ENCODE measurements at regions not wholly inside any gene's neighbourhood (a gene's known extent, or its start where the extent isn't known, plus 50 kb on each side); places are given as distances from the start of the nearest gene placed in this dataset.

- no peak overlapping the region for H3K4me3 ChIP-seq
- no peaks in the 10 kb centered on the region for H3K36me3 ChIP-seq
- no peaks in the 10 kb centered on the region for H3K27me3 ChIP-seq
- intact Hi-C loops (cut with DNase I), result no loop called here
- DNase-seq (ENCODE audit: extremely low spot score in 2 of 2), result no peak
- TF ChIP-seq CTCF (IDR thresholded peaks at IDR 0.05) (no peak), POLR2A (IDR thresholded peaks at IDR 0.05) (no peak), POLR2AphosphoS5 (IDR thresholded peaks at IDR 0.05; ENCODE audit: insufficient read depth in 1 of 2, low read depth in 1 of 2) (no peak)
- no peaks in the 10 kb centered on the region for H3K4me1 ChIP-seq
- no peak overlapping the region for H3K27ac ChIP-seq
- no peaks in the 10 kb centered on the region for H3K9me3 ChIP-seq
Measured at GRCh38 chr2:137764646-137765045, 199.6 kb upstream of the HNMT start.

GRCh38 chr2:137769406-137769805, 194.9 kb upstream of the HNMT start:
- no peak for DNase-seq (ENCODE audit: extremely low spot score in 2 of 2)
- no peak overlapping the region for H3K27ac ChIP-seq
- no peaks in the 10 kb centered on the region for H3K36me3 ChIP-seq
- intact Hi-C loops (cut with DNase I), result no loop called here
- H3K27me3 ChIP-seq, result no peaks in the 10 kb centered on the region
- no peak overlapping the region for H3K4me3 ChIP-seq
- H3K4me1 ChIP-seq, result no peaks in the 10 kb centered on the region
- no peak for TF ChIP-seq POLR2A (IDR thresholded peaks at IDR 0.05)
- TF ChIP-seq POLR2AphosphoS5 (IDR thresholded peaks at IDR 0.05; ENCODE audit: insufficient read depth in 1 of 2, low read depth in 1 of 2), result no peak
- no peak for TF ChIP-seq CTCF (IDR thresholded peaks at IDR 0.05)
- H3K9me3 ChIP-seq, result no peaks in the 10 kb centered on the region

GRCh38 chr2:137770166-137770565, 194.1 kb upstream of the HNMT start:
- H3K27ac ChIP-seq, result no peak overlapping the region
- intact Hi-C loops (cut with DNase I), result no loop called here
- no peak overlapping the region for H3K4me3 ChIP-seq
- no peaks in the 10 kb centered on the region for H3K27me3 ChIP-seq
- no peaks in the 10 kb centered on the region for H3K9me3 ChIP-seq
- H3K36me3 ChIP-seq, result no peaks in the 10 kb centered on the region
- no peak for TF ChIP-seq POLR2AphosphoS5 (IDR thresholded peaks at IDR 0.05; ENCODE audit: insufficient read depth in 1 of 2, low read depth in 1 of 2)
- DNase-seq (ENCODE audit: extremely low spot score in 2 of 2), result no peak
- no peaks in the 10 kb centered on the region for H3K4me1 ChIP-seq

GRCh38 chr2:137771064-137771463, 193.2 kb upstream of the HNMT start:
- Histone ChIP-seq H3K9me3 (no peaks in the 10 kb centered on the region), H3K4me3 (no peak overlapping the region), H3K27me3 (no peaks in the 10 kb centered on the region), H3K36me3 (no peaks in the 10 kb centered on the region), H3K4me1 (no peaks in the 10 kb centered on the region), H3K27ac (no peak overlapping the region)
- DNase-seq (ENCODE audit: extremely low spot score in 2 of 2), result no peak
- TF ChIP-seq POLR2A (IDR thresholded peaks at IDR 0.05) (no peak), POLR2AphosphoS5 (IDR thresholded peaks at IDR 0.05; ENCODE audit: insufficient read depth in 1 of 2, low read depth in 1 of 2) (no peak), CTCF (IDR thresholded peaks at IDR 0.05) (no peak)
- intact Hi-C loops (cut with DNase I), result no loop called here

GRCh38 chr2:137772451-137772850, 191.8 kb upstream of the HNMT start:
- no peak for DNase-seq (ENCODE audit: extremely low spot score in 2 of 2)
- H3K27me3 ChIP-seq, result no peaks in the 10 kb centered on the region
- no peaks in the 10 kb centered on the region for H3K9me3 ChIP-seq
- TF ChIP-seq POLR2A (IDR thresholded peaks at IDR 0.05), result no peak
- no peak for TF ChIP-seq CTCF (IDR thresholded peaks at IDR 0.05)
- TF ChIP-seq POLR2AphosphoS5 (IDR thresholded peaks at IDR 0.05; ENCODE audit: insufficient read depth in 1 of 2, low read depth in 1 of 2), result no peak
- intact Hi-C loops (cut with DNase I), result no loop called here
- H3K27ac ChIP-seq, result no peak overlapping the region
- H3K4me1 ChIP-seq, result no peaks in the 10 kb centered on the region
- H3K36me3 ChIP-seq, result no peaks in the 10 kb centered on the region
- H3K4me3 ChIP-seq, result no peak overlapping the region

- Histone ChIP-seq H3K4me3 (no peak overlapping the region), H3K9me3 (no peaks in the 10 kb centered on the region), H3K27me3 (no peaks in the 10 kb centered on the region), H3K27ac (no peak overlapping the region), H3K36me3 (no peaks in the 10 kb centered on the region), H3K4me1 (no peaks in the 10 kb centered on the region)
- TF ChIP-seq CTCF (IDR thresholded peaks at IDR 0.05) (no peak), POLR2AphosphoS5 (IDR thresholded peaks at IDR 0.05; ENCODE audit: insufficient read depth in 1 of 2, low read depth in 1 of 2) (no peak), POLR2A (IDR thresholded peaks at IDR 0.05) (no peak)
- no peak for DNase-seq (ENCODE audit: extremely low spot score in 2 of 2)
- intact Hi-C loops (cut with DNase I), result no loop called here
Measured at GRCh38 chr2:137775529-137775928, 188.7 kb upstream of the HNMT start.
